HFFc6 (cell line): ENCODE measurements at regions not wholly inside any gene's neighbourhood (a gene's known extent, or its start where the extent isn't known, plus 50 kb on each side); places are given as distances from the start of the nearest gene placed in this dataset.

ENCODE experiments used
- DNase-seq: peaks from one replicate; pipeline ENCODE4 v3.0.0-alpha.2; 2018
- H3K27ac Mint-ChIP-seq: 2 replicates; pipeline ENCODE4 v1.8.0; 2020; ENCODE audit warnings: mild to moderate bottlenecking, mixed read lengths
- H3K27me3 Mint-ChIP-seq: 2 replicates; pipeline ENCODE4 v1.8.0; 2021; ENCODE audit warnings: mild to moderate bottlenecking, moderate library complexity, mixed read lengths; ENCODE audit not compliant: insufficient read depth
- H3K36me3 Mint-ChIP-seq: 2 replicates; pipeline ENCODE4 v1.8.0; 2021; ENCODE audit warnings: low read depth, mixed read lengths
- H3K4me1 Mint-ChIP-seq: 2 replicates; pipeline ENCODE4 v1.8.0; 2020; ENCODE audit warnings: low read depth, mixed read lengths
- H3K4me3 Mint-ChIP-seq: 2 replicates; pipeline ENCODE4 v1.8.0; 2020; ENCODE audit warnings: mild to moderate bottlenecking, moderate library complexity, mixed read lengths
- H3K9me3 Mint-ChIP-seq: 2 replicates; pipeline ENCODE4 v1.8.0; 2020; ENCODE audit warnings: mild to moderate bottlenecking, mixed read lengths
- TF ChIP-seq, protein P1 (sequence below): fragments of 200-600 bp; sonication (generic); IDR thresholded peaks from 2 replicates; pipeline ENCODE4 v1.5.0; 2021; ENCODE audit warnings: antibody characterized with exemption, mild to moderate bottlenecking

DNA sequence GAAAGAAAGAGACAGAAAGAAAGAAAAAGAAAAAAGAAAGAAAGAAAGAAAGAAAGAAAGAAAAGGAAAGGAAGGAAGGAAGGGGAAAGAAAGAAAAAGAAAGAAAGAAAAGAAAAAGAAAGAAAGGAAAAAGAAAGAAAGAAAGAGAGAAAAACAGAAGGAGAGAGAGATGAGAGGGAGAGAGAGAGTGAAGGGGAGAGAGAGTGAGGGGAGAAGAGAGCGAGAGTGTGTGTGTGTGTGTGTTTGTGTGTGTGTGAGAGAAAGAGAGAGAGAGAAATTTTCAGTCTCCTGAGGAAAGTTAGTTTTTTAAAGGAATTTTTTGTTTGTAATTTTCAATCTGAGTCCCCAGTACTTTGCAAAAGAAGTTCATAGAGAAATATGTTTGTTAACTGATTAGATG is 504.1 kb upstream of the POU3F4 start:
- Mint-ChIP-seq H3K27me3 (no peaks in the 10 kb centered on the region), H3K36me3 (no peaks in the 10 kb centered on the region), H3K27ac (no peak overlapping the region), H3K4me1 (no peaks in the 10 kb centered on the region), H3K4me3 (no peak overlapping the region), H3K9me3 (no peaks in the 10 kb centered on the region; the same call in 1 of the 2 replicates)
- DNase-seq, result no peak
- TF ChIP-seq, protein P1, sequence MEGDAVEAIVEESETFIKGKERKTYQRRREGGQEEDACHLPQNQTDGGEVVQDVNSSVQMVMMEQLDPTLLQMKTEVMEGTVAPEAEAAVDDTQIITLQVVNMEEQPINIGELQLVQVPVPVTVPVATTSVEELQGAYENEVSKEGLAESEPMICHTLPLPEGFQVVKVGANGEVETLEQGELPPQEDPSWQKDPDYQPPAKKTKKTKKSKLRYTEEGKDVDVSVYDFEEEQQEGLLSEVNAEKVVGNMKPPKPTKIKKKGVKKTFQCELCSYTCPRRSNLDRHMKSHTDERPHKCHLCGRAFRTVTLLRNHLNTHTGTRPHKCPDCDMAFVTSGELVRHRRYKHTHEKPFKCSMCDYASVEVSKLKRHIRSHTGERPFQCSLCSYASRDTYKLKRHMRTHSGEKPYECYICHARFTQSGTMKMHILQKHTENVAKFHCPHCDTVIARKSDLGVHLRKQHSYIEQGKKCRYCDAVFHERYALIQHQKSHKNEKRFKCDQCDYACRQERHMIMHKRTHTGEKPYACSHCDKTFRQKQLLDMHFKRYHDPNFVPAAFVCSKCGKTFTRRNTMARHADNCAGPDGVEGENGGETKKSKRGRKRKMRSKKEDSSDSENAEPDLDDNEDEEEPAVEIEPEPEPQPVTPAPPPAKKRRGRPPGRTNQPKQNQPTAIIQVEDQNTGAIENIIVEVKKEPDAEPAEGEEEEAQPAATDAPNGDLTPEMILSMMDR, result no peak

DNA sequence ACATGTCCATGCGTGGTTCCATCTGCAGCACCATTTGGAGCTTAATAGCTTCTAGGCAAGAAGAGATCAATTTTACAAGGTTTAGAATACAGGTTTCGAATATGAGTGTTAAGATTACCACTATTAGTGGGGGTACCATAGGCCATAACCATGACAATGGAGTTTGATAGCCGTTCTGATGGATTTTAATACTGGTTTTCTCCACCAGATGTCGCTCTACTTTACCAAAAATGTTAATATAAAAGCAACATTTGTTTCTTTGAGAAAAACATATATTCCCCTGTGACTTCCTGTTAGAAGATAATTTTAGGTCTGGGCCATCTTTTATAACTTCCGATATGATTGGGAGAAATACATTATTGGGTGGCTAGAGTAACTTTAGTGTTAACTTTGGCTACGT is 499.7 kb upstream of the POU3F4 start:
- no peak overlapping the region for H3K4me3 Mint-ChIP-seq
- no peaks in the 10 kb centered on the region for H3K9me3 Mint-ChIP-seq
- no peak overlapping the region for H3K27ac Mint-ChIP-seq
- no peak for DNase-seq
- H3K36me3 Mint-ChIP-seq, result no peaks in the 10 kb centered on the region
- H3K4me1 Mint-ChIP-seq, result no peaks in the 10 kb centered on the region
- no peaks in the 10 kb centered on the region for H3K27me3 Mint-ChIP-seq
- TF ChIP-seq, protein P1, result peak; percentile 70

DNA sequence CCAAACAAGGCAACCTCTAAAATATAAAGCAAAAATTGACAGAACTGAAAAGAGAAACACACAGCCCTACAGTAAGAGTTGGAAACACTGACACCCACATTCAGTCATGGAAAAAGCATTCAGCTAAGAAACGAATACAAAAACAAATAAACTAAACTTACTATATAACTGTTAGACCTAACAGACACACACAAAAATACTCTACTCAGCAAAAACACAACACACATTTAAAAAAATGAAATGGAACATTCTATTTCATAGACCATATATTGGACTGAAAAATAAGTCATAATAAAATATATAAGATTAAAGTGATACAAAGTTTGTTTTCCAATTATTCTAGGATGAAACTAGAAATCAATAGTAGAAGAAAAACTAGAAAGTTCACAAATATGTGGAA is 488.8 kb upstream of the POU3F4 start:
- Mint-ChIP-seq H3K27me3 (peaks cover 2% of the 10 kb centered on the region; the same call in 1 of the 2 replicates), H3K4me1 (no peaks in the 10 kb centered on the region), H3K4me3 (no peak overlapping the region), H3K27ac (no peak overlapping the region), H3K9me3 (peaks cover 13% of the 10 kb centered on the region; the same call in 1 of the 2 replicates), H3K36me3 (no peaks in the 10 kb centered on the region)
- TF ChIP-seq, protein P1, result no peak
- no peak for DNase-seq

DNA sequence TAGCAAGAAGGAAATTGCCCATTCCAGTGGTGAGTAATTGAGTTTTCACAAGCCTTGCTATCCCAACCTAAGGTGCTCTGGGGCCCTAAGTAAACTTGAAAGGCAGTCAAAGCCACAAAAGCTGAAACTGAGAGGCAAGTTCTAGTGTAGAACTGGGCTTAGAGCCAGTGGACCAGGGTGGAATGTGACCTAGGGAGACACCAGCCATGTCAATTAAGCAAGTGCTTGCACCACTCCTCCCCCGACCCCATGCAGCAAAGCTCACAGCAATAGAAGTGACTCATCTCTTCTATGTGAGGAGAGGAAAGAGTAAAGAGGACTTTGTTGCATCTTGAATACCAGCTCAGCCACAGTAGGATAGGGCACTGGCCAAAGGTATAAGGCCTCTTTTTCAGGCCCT is 486.1 kb upstream of the POU3F4 start:
- TF ChIP-seq, protein P1, result no peak
- H3K27ac Mint-ChIP-seq, result no peak overlapping the region
- no peak for DNase-seq
- no peaks in the 10 kb centered on the region for H3K4me1 Mint-ChIP-seq
- peaks cover 2% of the 10 kb centered on the region; the same call in 1 of the 2 replicates for H3K27me3 Mint-ChIP-seq
- peaks cover 13% of the 10 kb centered on the region; the same call in 1 of the 2 replicates for H3K9me3 Mint-ChIP-seq
- no peaks in the 10 kb centered on the region for H3K36me3 Mint-ChIP-seq
- H3K4me3 Mint-ChIP-seq, result no peak overlapping the region
